HL-60 (cell line): ENCODE measurements at regions not wholly inside any gene's neighbourhood (a gene's known extent, or its start where the extent isn't known, plus 50 kb on each side); places are given as distances from the start of the nearest gene placed in this dataset.

Experiments
- DNase-seq, 2 experiments: peaks; one replicate each; pipeline ENCODE4 v3.0.0-alpha.2; 2010 to 2020; ENCODE audit warnings: low read depth in 1 of 2, low spot score in 1 of 2
- H3K27ac ChIP-seq: fragments of 250-450 bp; sonication (Bioruptor Pico); replicated peaks from 2 replicates; pipeline ENCODE4 v1.5.1; 2020; ENCODE audit warnings: mild to moderate bottlenecking, moderate library complexity
- H3K27me3 ChIP-seq: fragments of 250-450 bp; sonication (Bioruptor Pico); 2 replicates; pipeline ENCODE4 v1.5.1; 2021; ENCODE audit warnings: mild to moderate bottlenecking, moderate library complexity; ENCODE audit not compliant: insufficient read depth, poor library complexity, severe bottlenecking
- H3K4me3 ChIP-seq: replicated peaks from 2 replicates; pipeline ENCODE4 v1.5.1; 2011; ENCODE audit warnings: mild to moderate bottlenecking, control low read depth, low read length; ENCODE audit not compliant: insufficient read depth
- CTCF ChIP-seq: IDR thresholded peaks from one replicate; pipeline ENCODE4 v1.5.1; 2011; ENCODE audit warnings: low read length, control low read depth, inconsistent platforms; ENCODE audit not compliant: insufficient read depth
- GABPA ChIP-seq: IDR thresholded peaks from 2 replicates; pipeline ENCODE4 v1.6.1; 2012; ENCODE audit warnings: low read depth
- POLR2AphosphoS5 ChIP-seq: IDR thresholded peaks from 2 replicates; pipeline ENCODE4 v1.6.1; 2012; ENCODE audit warnings: low read depth
- REST ChIP-seq: IDR thresholded peaks from 2 replicates; pipeline ENCODE4 v1.6.1; 2012; ENCODE audit warnings: low read depth; ENCODE audit not compliant: insufficient replicate concordance
- SPI1 ChIP-seq: IDR thresholded peaks from 2 replicates; pipeline ENCODE4 v1.6.1; 2012; ENCODE audit warnings: low read depth, mild to moderate bottlenecking, borderline replicate concordance

GRCh38 chr4:135372131-135372530, 1170.5 kb upstream of the PABPC4L start:
- no peak for DNase-seq
- no peak overlapping the region for H3K27ac ChIP-seq
- H3K27me3 ChIP-seq: no peaks in the 10 kb centered on the region
- TF ChIP-seq REST: no peak
- no peak for TF ChIP-seq GABPA
- no peak for TF ChIP-seq CTCF
- no peak for TF ChIP-seq POLR2AphosphoS5
- no peak for TF ChIP-seq SPI1
- no peak overlapping the region for H3K4me3 ChIP-seq

- TF ChIP-seq CTCF: peak; percentile 32
- TF ChIP-seq REST: no peak
- no peak for TF ChIP-seq GABPA
- H3K27ac ChIP-seq: no peak overlapping the region
- H3K27me3 ChIP-seq: no peaks in the 10 kb centered on the region
- no peak overlapping the region for H3K4me3 ChIP-seq
- DNase-seq: peak in 1 of 2 experiments; percentile 15
Measured at GRCh38 chr4:135371137-135371536, 1169.5 kb upstream of the PABPC4L start.

- no peak for DNase-seq
- no peak overlapping the region for H3K4me3 ChIP-seq
- TF ChIP-seq REST: no peak
- no peak overlapping the region for H3K27ac ChIP-seq
- H3K27me3 ChIP-seq: no peaks in the 10 kb centered on the region
Measured at GRCh38 chr4:135368831-135369230, 1167.2 kb upstream of the PABPC4L start.

GRCh38 chr4:135365065-135365464, 1163.5 kb upstream of the PABPC4L start:
- no peak for DNase-seq
- Histone ChIP-seq H3K27ac (no peak overlapping the region), H3K27me3 (no peaks in the 10 kb centered on the region), H3K4me3 (no peak overlapping the region)
- TF ChIP-seq GABPA (no peak), POLR2AphosphoS5 (no peak), SPI1 (no peak), CTCF (no peak), REST (no peak)
